K562 (cell line): ENCODE measurements at regions not wholly inside any gene's neighbourhood (a gene's known extent, or its start where the extent isn't known, plus 50 kb on each side); places are given as distances from the start of the nearest gene placed in this dataset.

Experiments
- ATAC-seq: fragments of 200-7000 bp; cut with Tn5 transposase; 3 replicates; pipeline ENCODE4 v1.9.1; 2020; ENCODE audit warnings: moderate library complexity
- BruUV-seq: library from RNA; stranded (reverse); fragments of 400-500 nt; replicated peaks from 2 replicates; lab custom pipeline; 2021; lab: Mats Ljungman, UMichigan
- CTCF ChIA-PET: fragments of 300-600 bp; formaldehyde crosslinking; extraction: SDS; loops from one replicate; lab custom pipeline; 2021; ENCODE audit warnings: low intra/inter-chr PET ratio; lab: Yijun Ruan, JAX
- POLR2A ChIA-PET: fragments of 300-600, 350-650 bp; sonication (Branson Sonifier 250); formaldehyde crosslinking; extraction: SDS; loops from one replicate; lab custom pipeline; 2021; ENCODE audit warnings: antibody characterized with exemption, inconsistent platforms; lab: Yijun Ruan, JAX
- DNase-seq, 4 experiments: peaks; one replicate each; pipeline versions ENCODE4 v3.0.0 to v3.0.0-alpha.2; 2011 to 2018; ENCODE audit warnings: low spot score in 3 of 4, mixed read lengths in 3 of 4; ENCODE audit errors: extremely low read depth in 1 of 4
- FAIRE-seq: peaks from 2 replicates; lab custom pipeline; 2011; peaks lifted over from hg19 to GRCh38; lab: Jason Lieb, UNC
- H2AFZ ChIP-seq: 2 replicates; pipeline ENCODE4 v1.6.0; 2011; ENCODE audit warnings: low read depth, low read length, control low read depth, inconsistent platforms
- H3K27ac ChIP-seq: fragments of 200-600 bp; 3 replicates; pipeline ENCODE4 v1.8.0; 2011; ENCODE audit warnings: low read depth, mild to moderate bottlenecking, control low read depth, inconsistent platforms, low read length, moderate library complexity, mixed read lengths; ENCODE audit errors: extremely low read depth
- H3K27me3 ChIP-seq, 2 experiments: fragments of 300-600 bp in 1 of 2; 2 replicates in 1 of 2; 3 replicates in 1 of 2; pipeline versions ENCODE4 v1.6.0 to v1.8.0; 2011; ENCODE audit warnings: inconsistent platforms in 2 of 2, low read length in 2 of 2, mild to moderate bottlenecking in 1 of 2, mixed read lengths in 1 of 2, moderate library complexity in 1 of 2; ENCODE audit not compliant: control insufficient read depth in 2 of 2, insufficient read depth in 2 of 2
- H3K36me3 ChIP-seq: fragments of 300-600 bp; 3 replicates; pipeline ENCODE4 v1.8.0; 2011; ENCODE audit warnings: mild to moderate bottlenecking, low read length, inconsistent platforms; ENCODE audit not compliant: control insufficient read depth, insufficient read depth
- H3K4me1 ChIP-seq, 2 experiments: fragments of 200-600 bp in 1 of 2; replicated peaks in 1 of 2; 2 replicates in 1 of 2; 3 replicates in 1 of 2; pipeline versions ENCODE4 v1.5.1 to v1.8.0; 2011; ENCODE audit warnings: inconsistent platforms in 2 of 2, low read length in 2 of 2, mild to moderate bottlenecking in 1 of 2, mixed read lengths in 1 of 2, moderate library complexity in 1 of 2; ENCODE audit not compliant: control insufficient read depth in 2 of 2, insufficient read depth in 2 of 2
- H3K4me2 ChIP-seq: 2 replicates; pipeline ENCODE4 v1.6.1; 2011; ENCODE audit warnings: low read length, control low read depth, inconsistent platforms, mixed read lengths; ENCODE audit not compliant: insufficient read depth
- H3K4me3 ChIP-seq: fragments of 200-600 bp; sonication (generic), shearing (Covaris generic); 2 replicates; pipeline ENCODE4 v1.5.1; 2016; ENCODE audit warnings: control low read depth, inconsistent platforms
- H3K79me2 ChIP-seq: fragments of 200-600 bp; 3 replicates; pipeline ENCODE4 v1.8.0; 2011; ENCODE audit warnings: low read length, inconsistent platforms; ENCODE audit not compliant: control insufficient read depth, insufficient read depth
- H3K9ac ChIP-seq, 2 experiments: 2 replicates each; pipeline versions ENCODE4 v1.6.0 to v1.6.1; 2011; ENCODE audit warnings: low read depth in 2 of 2, low read length in 2 of 2, control low read depth in 1 of 2, inconsistent platforms in 1 of 2, mild to moderate bottlenecking in 1 of 2, mixed read lengths in 1 of 2; ENCODE audit not compliant: insufficient read depth in 1 of 2
- H3K9me1 ChIP-seq: one replicate; pipeline ENCODE4 v1.6.0; 2011; ENCODE audit warnings: inconsistent platforms, mild to moderate bottlenecking, low read length, moderate library complexity; ENCODE audit not compliant: control insufficient read depth, insufficient read depth
- H3K9me3 ChIP-seq: replicated peaks from 2 replicates; pipeline ENCODE4 v1.5.1; 2011; ENCODE audit warnings: low read depth, low read length, inconsistent platforms; ENCODE audit not compliant: control insufficient read depth, insufficient read depth
- H4K20me1 ChIP-seq: replicated peaks from 2 replicates; pipeline ENCODE4 v1.6.1; 2011; ENCODE audit warnings: low read length, inconsistent platforms, mixed read lengths; ENCODE audit not compliant: control insufficient read depth, insufficient read depth
- ATF6 ChIP-seq: sonication (generic); formaldehyde crosslinking; IDR thresholded peaks from 2 replicates; pipeline ENCODE4 v1.4.0; 2020; ENCODE audit warnings: mild to moderate bottlenecking, missing genetic modification reagents
- CEBPZ ChIP-seq: fragments of 150-350 bp; IDR thresholded peaks from 2 replicates; pipeline ENCODE4 v1.6.1; 2014; ENCODE audit warnings: low read depth, mild to moderate bottlenecking, low read length, borderline replicate concordance
- DDX20 ChIP-seq: fragments of 450-650 bp; IDR thresholded peaks from 2 replicates; pipeline ENCODE4 v1.6.1; 2016; ENCODE audit warnings: missing genetic modification characterization, low read depth, mild to moderate bottlenecking, missing compliant biosample characterization, moderate library complexity
- E2F3 ChIP-seq: fragments of 250-450 bp; sonication (Bioruptor Pico); IDR thresholded peaks from 2 replicates; pipeline ENCODE4 v1.4.0; 2020; ENCODE audit warnings: mild to moderate bottlenecking
- GTF2B ChIP-seq: IDR thresholded peaks from 2 replicates; pipeline ENCODE4 v1.6.1; 2011; ENCODE audit not compliant: insufficient read length; ENCODE audit errors: extremely low read depth
- HINFP ChIP-seq: fragments of 450-650 bp; conservative IDR thresholded peaks from 2 replicates; pipeline ENCODE4 v1.6.1; 2016; ENCODE audit warnings: missing genetic modification characterization, low read depth, mild to moderate bottlenecking, control low read depth, missing compliant biosample characterization
- HNRNPUL1 ChIP-seq: fragments of 200-400 bp; formaldehyde crosslinking; IDR thresholded peaks from 2 replicates; pipeline ENCODE4 v1.6.1; 2017; ENCODE audit warnings: low read length
- SIRT6 ChIP-seq: IDR thresholded peaks from one replicate; pipeline ENCODE4 v1.6.1; 2012; ENCODE audit warnings: low read depth, mild to moderate bottlenecking, control low read depth, inconsistent platforms, low read length, moderate library complexity
- SMARCA5 ChIP-seq: fragments of 450-650 bp; IDR thresholded peaks from 2 replicates; pipeline ENCODE4 v1.6.1; 2016
- SNRNP70 ChIP-seq: fragments of 200-400 bp; formaldehyde crosslinking; optimal IDR thresholded peaks from 2 replicates; pipeline ENCODE3; 2017; ENCODE audit warnings: low read depth, low read length
- TARDBP ChIP-seq: fragments of 450-650 bp; IDR thresholded peaks from 2 replicates; pipeline ENCODE4 v1.6.1; 2016
- WGBS: fragments of 100-300 bp; shearing (Covaris generic); methylation state at CpG from one replicate; pipeline ENCODE4 v1.1.6; 2016; ENCODE audit warnings: low coverage, mixed read lengths; ENCODE audit not compliant: insufficient coverage; ENCODE audit errors: missing lambda C conversion rate; 5-methylcytosine and 5-hydroxymethylcytosine counted together
- in situ Hi-C: fragments of 300-500 bp; cut with MboI; formaldehyde crosslinking; loops from 4 replicates; pipeline ENCODE4 v1.15.0; 2018; ENCODE audit warnings: inconsistent platforms, mixed read lengths
- intact Hi-C: fragments of 100-400 bp; cut with micrococcal nuclease; formaldehyde crosslinking; loops from 2 replicates; pipeline ENCODE4 v1.14.2; 2022

- no peak overlapping the region for H3K9ac ChIP-seq
- 1% methylated on average over 13 of the region's 13 CpGs for WGBS
- intact Hi-C loops, result no loop called here
- FAIRE-seq (no peak), DNase-seq (no peak), ATAC-seq (no peak)
- peaks cover 8 to 24% of the 10 kb centered on the region in 2 experiments; a peak in 3 of 5 replicates for H3K27me3 ChIP-seq
- no peak for TF ChIP-seq E2F3 (CRISPR knock-in tag)
- no peak for TF ChIP-seq SIRT6
- no peak for TF ChIP-seq HINFP (tag)
- no peak for TF ChIP-seq SMARCA5
- TF ChIP-seq GTF2B, result no peak
- TF ChIP-seq HNRNPUL1, result no peak
- TF ChIP-seq SNRNP70, result no peak
- TF ChIP-seq TARDBP, result no peak
- TF ChIP-seq CEBPZ, result no peak
- TF ChIP-seq DDX20 (tag), result no peak
- TF ChIP-seq ATF6 (CRISPR knock-in tag), result no peak
- in situ Hi-C loops, result no loop called here
- BruUV-seq, result no TSS peak
- H3K79me2 ChIP-seq, result no peaks in the 10 kb centered on the region
- no peak overlapping the region for H3K27ac ChIP-seq
- H3K4me1 ChIP-seq, result no peaks in the 10 kb centered on the region
- no peaks in the 10 kb centered on the region; the same call in 1 of the 2 replicates for H4K20me1 ChIP-seq
- H3K9me3 ChIP-seq, result no peaks in the 10 kb centered on the region
- no peaks in the 10 kb centered on the region for H3K36me3 ChIP-seq
- CTCF ChIA-PET, result no interaction called here
- H2AFZ ChIP-seq, result no peak overlapping the region
- H3K4me2 ChIP-seq, result no peak overlapping the region
- H3K9me1 ChIP-seq, result no peaks in the 10 kb centered on the region
- H3K4me3 ChIP-seq, result no peak overlapping the region
- POLR2A ChIA-PET, result interaction anchor here (1.0 kb wide), 1 partner anchor 13 kb away, joined by 3 read pairs; no protein-coding TSS in a partner anchor
Measured at GRCh38 chr6:170073846-170074245, 217.0 kb downstream of the DLL1 start.
